PC-9 (cell line): ENCODE measurements at regions not wholly inside any gene's neighbourhood (a gene's known extent, or its start where the extent isn't known, plus 50 kb on each side); places are given as distances from the start of the nearest gene placed in this dataset.

Source experiments
- BruUV-seq: library from RNA; stranded (reverse); fragments of 400-500 nt; replicated peaks from 2 replicates; lab custom pipeline; 2021; lab: Mats Ljungman, UMichigan
- CTCF ChIA-PET: fragments of 300-600 bp; sonication (Branson Sonifier 250); formaldehyde crosslinking; loops from one replicate; lab custom pipeline; 2022; ENCODE audit warnings: antibody characterized with exemption; lab: Charles Lee
- POLR2A ChIA-PET: fragments of 300-600 bp; sonication (Branson Sonifier 250); formaldehyde crosslinking; loops from one replicate; lab custom pipeline; 2022; ENCODE audit warnings: antibody characterized with exemption; ENCODE audit not compliant: unreplicated experiment; lab: Charles Lee
- DNase-seq, 2 experiments: peaks; one replicate each; pipeline versions ENCODE4 v3.0.0 to v3.0.0-alpha.2; 2015 to 2022; ENCODE audit warnings: mixed read lengths in 1 of 2
- H2AFZ ChIP-seq: fragments of 200-600 bp; sonication (generic); 2 replicates; pipeline ENCODE4 v1.8.1; 2017; ENCODE audit warnings: antibody characterized with exemption
- H3F3A ChIP-seq: fragments of 200-600 bp; sonication (generic); 2 replicates; pipeline ENCODE4 v1.8.1; 2017; ENCODE audit warnings: antibody characterized with exemption, mild to moderate bottlenecking, low read depth; ENCODE audit not compliant: insufficient read depth
- H3K27ac ChIP-seq: fragments of 200-600 bp; sonication (generic); 2 replicates; pipeline ENCODE4 v1.6.1; 2016; ENCODE audit warnings: mixed run types
- H3K27me3 ChIP-seq: fragments of 200-600 bp; sonication (generic); 2 replicates; pipeline ENCODE4 v1.6.1; 2016; ENCODE audit warnings: low read depth, mixed run types; ENCODE audit not compliant: insufficient read depth
- H3K36me3 ChIP-seq: fragments of 200-600 bp; sonication (generic); 2 replicates; pipeline ENCODE4 v1.6.1; 2016; ENCODE audit warnings: low read depth, mixed run types
- H3K4me1 ChIP-seq: fragments of 200-600 bp; sonication (generic); replicated peaks from 2 replicates; pipeline ENCODE4 v1.6.1; 2016; ENCODE audit warnings: mixed run types; ENCODE audit not compliant: insufficient read depth
- H3K4me2 ChIP-seq: fragments of 200-600 bp; sonication (generic); 2 replicates; pipeline ENCODE4 v1.6.1; 2017; ENCODE audit warnings: mixed run types
- H3K4me3 ChIP-seq: fragments of 200-600 bp; sonication (generic); 2 replicates; pipeline ENCODE4 v1.6.1; 2016; ENCODE audit warnings: mixed run types
- H3K79me2 ChIP-seq: fragments of 200-600 bp; sonication (generic); 2 replicates; pipeline ENCODE4 v1.6.1; 2017; ENCODE audit warnings: low read depth, mixed run types
- H3K9me2 ChIP-seq: fragments of 200-600 bp; sonication (generic); 2 replicates; pipeline ENCODE4 v1.8.1; 2017; ENCODE audit warnings: mild to moderate bottlenecking; ENCODE audit not compliant: insufficient read depth
- H3K9me3 ChIP-seq: fragments of 200-600 bp; sonication (generic); 2 replicates; pipeline ENCODE4 v1.8.1; 2016; ENCODE audit warnings: low read depth; ENCODE audit not compliant: insufficient read depth
- H4K20me1 ChIP-seq: fragments of 200-600 bp; sonication (generic); 2 replicates; pipeline ENCODE4 v1.8.1; 2017; ENCODE audit not compliant: insufficient read depth
- EZH2 ChIP-seq: fragments of 200-600 bp; sonication (generic); IDR thresholded peaks from 2 replicates; pipeline ENCODE4 v1.8.0; 2017; ENCODE audit warnings: antibody characterized with exemption, low read depth
- intact Hi-C: fragments of 100-400 bp; cut with micrococcal nuclease; formaldehyde crosslinking; loops from one replicate; pipeline ENCODE4 v1.10.0; 2022; ENCODE audit not compliant: unreplicated experiment
- TF ChIP-seq, protein P1 (sequence below): fragments of 200-600 bp; sonication (generic); conservative IDR thresholded peaks from 2 replicates; pipeline ENCODE4 v1.6.1; 2017; ENCODE audit warnings: mixed run types, antibody characterized with exemption, mild to moderate bottlenecking, moderate library complexity

- ChIA-PET CTCF (no interaction called here), POLR2A (no interaction called here)
- no peak for DNase-seq
- Histone ChIP-seq H2AFZ (no peak overlapping the region), H4K20me1 (no peaks in the 10 kb centered on the region), H3F3A (no peaks in the 10 kb centered on the region), H3K36me3 (no peaks in the 10 kb centered on the region), H3K4me1 (no peaks in the 10 kb centered on the region), H3K4me2 (no peak overlapping the region), H3K27me3 (no peaks in the 10 kb centered on the region), H3K79me2 (no peaks in the 10 kb centered on the region), H3K9me2 (no peaks in the 10 kb centered on the region), H3K27ac (no peak overlapping the region), H3K4me3 (no peak overlapping the region), H3K9me3 (no peaks in the 10 kb centered on the region)
- intact Hi-C loops: no loop called here
- no peak for TF ChIP-seq EZH2
- TF ChIP-seq, protein P1, sequence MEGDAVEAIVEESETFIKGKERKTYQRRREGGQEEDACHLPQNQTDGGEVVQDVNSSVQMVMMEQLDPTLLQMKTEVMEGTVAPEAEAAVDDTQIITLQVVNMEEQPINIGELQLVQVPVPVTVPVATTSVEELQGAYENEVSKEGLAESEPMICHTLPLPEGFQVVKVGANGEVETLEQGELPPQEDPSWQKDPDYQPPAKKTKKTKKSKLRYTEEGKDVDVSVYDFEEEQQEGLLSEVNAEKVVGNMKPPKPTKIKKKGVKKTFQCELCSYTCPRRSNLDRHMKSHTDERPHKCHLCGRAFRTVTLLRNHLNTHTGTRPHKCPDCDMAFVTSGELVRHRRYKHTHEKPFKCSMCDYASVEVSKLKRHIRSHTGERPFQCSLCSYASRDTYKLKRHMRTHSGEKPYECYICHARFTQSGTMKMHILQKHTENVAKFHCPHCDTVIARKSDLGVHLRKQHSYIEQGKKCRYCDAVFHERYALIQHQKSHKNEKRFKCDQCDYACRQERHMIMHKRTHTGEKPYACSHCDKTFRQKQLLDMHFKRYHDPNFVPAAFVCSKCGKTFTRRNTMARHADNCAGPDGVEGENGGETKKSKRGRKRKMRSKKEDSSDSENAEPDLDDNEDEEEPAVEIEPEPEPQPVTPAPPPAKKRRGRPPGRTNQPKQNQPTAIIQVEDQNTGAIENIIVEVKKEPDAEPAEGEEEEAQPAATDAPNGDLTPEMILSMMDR: no peak
- BruUV-seq: no TSS peak
Measured at GRCh38 chr2:48070415-48070814, 164.1 kb upstream of the FBXO11 start.

- H3K79me2 ChIP-seq: no peaks in the 10 kb centered on the region
- ChIA-PET POLR2A (no interaction called here), CTCF (no interaction called here)
- H3K27me3 ChIP-seq: no peaks in the 10 kb centered on the region
- no peak overlapping the region for H3K4me2 ChIP-seq
- no TSS peak for BruUV-seq
- no peaks in the 10 kb centered on the region for H4K20me1 ChIP-seq
- H3K9me3 ChIP-seq: no peaks in the 10 kb centered on the region
- no peak overlapping the region for H2AFZ ChIP-seq
- H3K4me3 ChIP-seq: no peak overlapping the region
- DNase-seq: no peak
- no peaks in the 10 kb centered on the region for H3K4me1 ChIP-seq
- intact Hi-C loops: no loop called here
- H3K27ac ChIP-seq: no peak overlapping the region
- no peaks in the 10 kb centered on the region for H3K36me3 ChIP-seq
- H3F3A ChIP-seq: no peaks in the 10 kb centered on the region
- no peaks in the 10 kb centered on the region for H3K9me2 ChIP-seq
- TF ChIP-seq EZH2: no peak
- TF ChIP-seq, protein P1: no peak
Measured at GRCh38 chr2:48072583-48072982, 166.3 kb upstream of the FBXO11 start.

DNA sequence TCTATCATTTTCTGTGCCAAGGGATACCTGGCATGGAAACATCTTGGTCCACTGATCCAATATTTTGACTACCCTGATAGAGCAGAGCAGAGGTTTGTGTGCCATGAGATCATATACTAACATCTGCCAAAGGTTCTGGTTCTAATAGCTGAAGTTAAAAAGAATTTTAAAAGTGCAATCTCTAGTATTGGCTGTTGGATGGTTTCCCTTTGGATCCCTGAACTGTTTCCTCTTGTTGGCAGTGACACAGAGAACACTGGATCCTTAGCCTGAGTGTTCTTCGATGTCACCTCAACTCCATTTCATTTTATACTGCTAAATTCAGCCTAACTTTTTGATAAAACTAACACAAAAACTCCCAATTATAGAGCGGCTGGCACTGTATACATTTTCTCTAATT is 169.3 kb upstream of the FBXO11 start:
- no peak overlapping the region for H3K4me2 ChIP-seq
- H3K9me2 ChIP-seq: no peaks in the 10 kb centered on the region
- no peak overlapping the region for H3K4me3 ChIP-seq
- no peak for DNase-seq
- H3K27me3 ChIP-seq: no peaks in the 10 kb centered on the region
- no peaks in the 10 kb centered on the region for H3K79me2 ChIP-seq
- no peaks in the 10 kb centered on the region for H3F3A ChIP-seq
- ChIA-PET POLR2A (no interaction called here), CTCF (no interaction called here)
- intact Hi-C loops: no loop called here
- BruUV-seq: no TSS peak
- H3K36me3 ChIP-seq: no peaks in the 10 kb centered on the region
- H4K20me1 ChIP-seq: no peaks in the 10 kb centered on the region
- TF ChIP-seq EZH2: no peak
- TF ChIP-seq, protein P1: no peak
- no peak overlapping the region for H2AFZ ChIP-seq
- no peak overlapping the region for H3K27ac ChIP-seq
- H3K4me1 ChIP-seq: no peaks in the 10 kb centered on the region
- H3K9me3 ChIP-seq: no peaks in the 10 kb centered on the region
